ENCODE measurements at regions not wholly inside any gene's neighbourhood (a gene's known extent, or its start where the extent isn't known, plus 50 kb on each side); places are given as distances from the start of the nearest gene placed in this dataset.
A peak's percentile ranks its signal among the peaks of the same experiment; 100 is the strongest.
"Not testable (repeated sequence)": the region's sequence is repeated elsewhere in the genome, so short reads cannot be mapped to it uniquely, and the experiment has no call there.

DNA sequence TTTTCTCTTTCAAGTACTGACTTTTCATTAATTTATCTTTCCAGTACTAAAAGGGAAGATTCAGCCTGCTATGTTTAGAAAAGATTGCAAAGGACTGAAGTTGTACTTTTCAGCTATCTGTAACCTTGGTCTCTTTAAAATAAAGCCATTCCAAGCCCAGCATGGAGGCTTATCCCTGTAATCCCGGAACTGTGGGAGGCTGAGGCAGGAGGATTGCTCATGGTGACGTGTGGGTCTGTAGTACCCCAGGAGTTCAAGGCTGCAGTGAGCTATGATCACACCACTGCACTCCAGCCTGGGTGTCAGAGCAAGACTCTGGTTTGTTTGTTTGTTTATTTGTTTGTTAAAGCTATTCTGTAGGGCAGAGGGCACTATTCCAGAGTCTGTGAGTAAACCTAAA, 50.6 kb upstream of the TMEM170B start:
- DNase-seq (no peak), ATAC-seq (no peak)
- Mint-ChIP-seq H3K4me3 (no peak overlapping the region), H3K4me1 (no peaks in the 10 kb centered on the region), H3K36me3 (ENCODE audit: low read depth) (peaks cover 4% of the 10 kb centered on the region), H3K27ac (no peak overlapping the region), H3K27me3 (no peaks in the 10 kb centered on the region)
- no peaks in the 10 kb centered on the region for H3K9me3 ChIP-seq (ENCODE audit: control insufficient read depth, low read length, poor library complexity, severe bottlenecking)

DNA sequence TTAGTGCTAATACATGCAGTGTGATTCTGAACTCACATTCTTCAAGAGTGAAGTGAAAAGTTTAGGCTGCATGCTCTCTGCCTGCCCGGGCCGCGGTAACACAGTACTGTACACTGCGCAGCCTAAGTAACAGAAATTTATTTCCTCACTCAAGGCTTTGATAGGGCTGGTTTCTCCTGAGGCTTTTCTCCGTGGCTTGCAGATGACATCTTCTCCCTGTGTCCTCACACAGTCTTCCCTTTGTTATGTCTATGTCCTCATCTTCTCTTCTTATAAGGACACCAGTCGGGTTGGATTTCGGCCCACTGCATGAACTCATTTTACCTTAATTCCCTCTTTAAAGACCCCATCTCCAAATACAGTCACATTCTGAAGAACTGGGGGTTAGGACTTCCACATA, 51.1 kb upstream of the TMEM170B start:
- Mint-ChIP-seq H3K4me1 (no peaks in the 10 kb centered on the region), H3K27me3 (no peaks in the 10 kb centered on the region), H3K4me3 (no peak overlapping the region), H3K36me3 (ENCODE audit: low read depth) (peaks cover 4% of the 10 kb centered on the region), H3K27ac (no peak overlapping the region)
- no peak for DNase-seq
- no peak for ATAC-seq
- H3K9me3 ChIP-seq (ENCODE audit: control insufficient read depth, low read length, poor library complexity, severe bottlenecking) = no peaks in the 10 kb centered on the region

DNA sequence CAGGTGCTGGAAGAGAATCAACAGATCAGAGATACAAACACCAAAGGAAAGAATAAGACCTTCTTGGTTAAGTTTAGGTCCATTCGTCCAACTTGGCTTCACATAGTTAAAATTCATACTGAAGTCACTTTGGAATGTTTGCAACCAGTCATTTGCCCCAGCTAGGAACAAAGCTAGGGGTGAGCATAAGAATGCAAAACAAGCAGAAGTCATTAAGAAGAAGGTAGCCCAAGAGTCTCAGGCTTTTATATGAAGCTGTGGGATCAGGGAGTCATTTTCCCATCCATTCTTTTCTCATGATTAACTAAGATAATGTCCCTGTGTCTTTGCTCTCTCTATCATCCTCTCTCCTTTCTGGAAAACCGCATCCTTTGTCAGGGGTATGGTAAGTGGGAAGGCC, 51.5 kb upstream of the TMEM170B start:
- Mint-ChIP-seq H3K27ac (no peak overlapping the region), H3K4me1 (no peaks in the 10 kb centered on the region), H3K4me3 (no peak overlapping the region), H3K36me3 (ENCODE audit: low read depth) (peaks cover 4% of the 10 kb centered on the region), H3K27me3 (no peaks in the 10 kb centered on the region)
- H3K9me3 ChIP-seq (ENCODE audit: control insufficient read depth, low read length, poor library complexity, severe bottlenecking) = no peaks in the 10 kb centered on the region
- no peak for DNase-seq
- ATAC-seq = no peak

DNA sequence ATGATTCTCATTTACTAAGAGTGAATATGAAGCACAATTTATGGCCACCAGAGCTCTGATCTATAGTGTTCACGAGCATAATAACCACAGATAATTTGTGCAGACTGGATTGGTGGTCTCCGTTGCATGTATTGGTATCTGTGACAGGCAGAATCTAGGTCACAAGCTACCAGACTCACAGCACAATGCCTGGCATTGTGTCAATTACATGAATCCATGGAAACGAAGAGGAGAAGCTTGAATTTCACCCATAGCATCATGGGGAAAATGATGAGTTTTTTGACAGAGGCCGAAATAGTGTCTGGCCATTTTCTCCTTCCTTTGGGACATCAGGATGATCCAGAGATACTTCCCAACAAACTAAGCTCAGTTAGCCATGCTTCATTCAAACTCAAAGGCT, 52.3 kb upstream of the TMEM170B start:
- no peaks in the 10 kb centered on the region for H3K4me1 Mint-ChIP-seq
- no peaks in the 10 kb centered on the region for H3K9me3 ChIP-seq (ENCODE audit: control insufficient read depth, low read length, poor library complexity, severe bottlenecking)
- H3K36me3 Mint-ChIP-seq (ENCODE audit: low read depth) = peaks cover 4% of the 10 kb centered on the region
- no peaks in the 10 kb centered on the region for H3K27me3 Mint-ChIP-seq
- no peak overlapping the region for H3K4me3 Mint-ChIP-seq
- DNase-seq (no peak), ATAC-seq (no peak)
- peak overlapping the region; percentile 72 for H3K27ac Mint-ChIP-seq

DNA sequence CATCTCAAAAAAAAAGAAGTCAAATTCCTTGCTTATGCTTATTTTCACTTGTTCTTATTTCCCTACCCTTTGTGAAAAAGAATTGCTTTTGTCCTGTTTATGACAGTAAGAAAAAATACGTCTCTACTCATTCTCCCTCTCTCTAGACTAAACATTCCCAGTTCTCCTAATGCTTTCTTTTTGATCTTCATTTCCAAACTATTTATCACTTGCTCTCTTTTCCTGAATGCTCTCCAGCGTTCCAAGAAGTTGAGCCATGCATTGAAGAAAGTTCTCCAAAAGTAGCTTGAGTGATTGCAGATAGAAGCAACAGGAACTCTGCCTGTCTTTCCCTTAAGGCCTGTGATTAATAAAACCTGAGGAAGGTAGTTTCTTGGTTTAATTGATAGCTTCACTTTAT, 53.1 kb upstream of the TMEM170B start:
- Mint-ChIP-seq H3K27ac (no peak overlapping the region), H3K27me3 (no peaks in the 10 kb centered on the region), H3K4me1 (no peaks in the 10 kb centered on the region), H3K4me3 (no peak overlapping the region), H3K36me3 (ENCODE audit: low read depth) (peaks cover 2% of the 10 kb centered on the region)
- no peaks in the 10 kb centered on the region for H3K9me3 ChIP-seq (ENCODE audit: control insufficient read depth, low read length, poor library complexity, severe bottlenecking)
- ATAC-seq = no peak
- no peak for DNase-seq

DNA sequence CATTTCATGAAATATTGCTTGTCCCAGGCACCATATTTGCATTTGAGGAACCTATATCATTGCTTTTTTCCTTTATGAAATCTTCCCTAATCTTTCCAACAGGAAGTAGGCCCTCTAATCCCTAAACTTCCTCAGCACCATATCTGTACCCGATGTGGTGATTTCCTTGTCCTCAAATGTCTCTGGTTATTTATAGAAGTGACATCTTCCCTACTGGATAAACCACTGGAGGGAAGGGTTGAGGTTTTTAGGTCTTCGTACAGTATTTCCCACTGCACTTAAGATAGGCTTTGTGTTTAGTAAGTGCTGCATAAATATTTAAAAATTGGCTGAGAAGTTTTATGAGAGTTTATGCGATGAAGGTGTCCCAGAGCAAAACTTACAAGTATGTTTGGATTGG, 54.9 kb upstream of the TMEM170B start:
- no peaks in the 10 kb centered on the region for H3K9me3 ChIP-seq (ENCODE audit: control insufficient read depth, low read length, poor library complexity, severe bottlenecking)
- no peak for ATAC-seq
- Mint-ChIP-seq H3K27me3 (no peaks in the 10 kb centered on the region), H3K27ac (no peak overlapping the region), H3K4me3 (no peak overlapping the region), H3K36me3 (ENCODE audit: low read depth) (no peaks in the 10 kb centered on the region), H3K4me1 (no peaks in the 10 kb centered on the region)
- no peak for DNase-seq

DNA sequence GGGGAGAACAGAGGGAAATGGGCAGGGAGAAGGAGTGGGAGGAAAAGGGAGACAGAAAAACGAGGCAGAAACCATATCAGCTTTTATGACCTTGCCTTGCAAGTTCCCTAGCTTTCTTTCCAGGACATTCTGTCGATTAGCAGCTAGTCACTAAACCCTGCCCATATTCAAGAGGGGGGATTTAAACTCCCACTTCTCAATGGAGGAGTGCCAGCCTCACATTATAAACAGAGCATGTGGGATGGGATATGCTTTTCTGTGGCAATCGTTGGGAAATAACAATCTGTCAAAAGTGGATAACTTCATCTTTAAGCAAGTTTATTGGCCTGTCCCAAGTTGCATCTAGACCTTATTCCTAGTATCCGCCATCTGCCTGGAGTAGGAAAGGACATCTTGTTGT, 57.0 kb upstream of the TMEM170B start:
- H3K4me1 Mint-ChIP-seq = no peaks in the 10 kb centered on the region
- H3K27me3 Mint-ChIP-seq = peaks cover 15% of the 10 kb centered on the region
- no peak overlapping the region for H3K27ac Mint-ChIP-seq
- peaks cover 2% of the 10 kb centered on the region for H3K36me3 Mint-ChIP-seq (ENCODE audit: low read depth)
- no peak for DNase-seq
- no peak overlapping the region for H3K4me3 Mint-ChIP-seq
- ATAC-seq = no peak
- H3K9me3 ChIP-seq (ENCODE audit: control insufficient read depth, low read length, poor library complexity, severe bottlenecking) = no peaks in the 10 kb centered on the region

DNA sequence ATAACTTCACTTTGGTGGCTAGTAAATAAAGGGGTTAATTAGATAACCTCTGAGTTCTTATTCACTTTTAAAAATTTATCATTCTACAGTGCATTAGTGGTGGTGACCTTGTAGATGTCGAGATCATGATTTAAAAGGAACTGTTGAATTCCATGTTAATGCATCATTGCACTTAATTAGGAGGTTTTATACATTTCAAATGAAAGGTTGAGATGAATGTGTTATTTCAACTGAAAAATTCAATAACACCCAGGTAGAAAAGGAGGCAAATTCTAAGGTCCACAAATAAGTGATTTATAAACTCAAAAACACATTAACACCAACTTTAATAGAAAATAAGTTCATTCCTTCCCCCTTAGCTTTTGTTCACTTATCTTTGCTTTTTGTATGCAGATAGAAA, 58.3 kb upstream of the TMEM170B start:
- H3K9me3 ChIP-seq (ENCODE audit: control insufficient read depth, low read length, poor library complexity, severe bottlenecking) = no peaks in the 10 kb centered on the region
- Mint-ChIP-seq H3K4me1 (no peaks in the 10 kb centered on the region), H3K27me3 (peaks cover 20% of the 10 kb centered on the region), H3K36me3 (ENCODE audit: low read depth) (peaks cover 2% of the 10 kb centered on the region), H3K27ac (no peak overlapping the region), H3K4me3 (no peak overlapping the region)
- no peak for ATAC-seq
- DNase-seq = no peak

DNA sequence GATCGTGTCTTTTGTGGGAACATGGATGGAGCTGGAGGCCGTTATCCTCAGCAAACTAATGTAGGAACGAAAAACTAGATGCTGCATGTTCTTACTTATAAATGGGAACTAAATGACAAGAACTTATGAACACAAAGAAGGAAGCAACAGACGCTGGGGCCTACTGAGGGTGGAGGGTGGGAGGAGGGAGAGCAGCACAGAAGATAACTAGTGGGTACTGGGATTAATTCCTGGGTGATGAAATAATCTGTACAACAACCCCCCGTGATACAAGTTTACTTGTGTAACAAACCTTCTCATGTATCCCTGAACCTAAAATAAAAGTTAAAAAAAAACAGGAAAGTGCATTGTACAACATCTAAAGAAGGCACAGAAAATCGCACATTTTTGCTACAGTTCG, 59.0 kb upstream of the TMEM170B start:
- ATAC-seq (no peak), DNase-seq (no peak)
- no peaks in the 10 kb centered on the region for H3K9me3 ChIP-seq (ENCODE audit: control insufficient read depth, low read length, poor library complexity, severe bottlenecking)
- H3K27me3 Mint-ChIP-seq = peaks cover 27% of the 10 kb centered on the region
- no peak overlapping the region for H3K27ac Mint-ChIP-seq
- peaks cover 2% of the 10 kb centered on the region for H3K36me3 Mint-ChIP-seq (ENCODE audit: low read depth)
- H3K4me1 Mint-ChIP-seq = no peaks in the 10 kb centered on the region
- H3K4me3 Mint-ChIP-seq = no peak overlapping the region

DNA sequence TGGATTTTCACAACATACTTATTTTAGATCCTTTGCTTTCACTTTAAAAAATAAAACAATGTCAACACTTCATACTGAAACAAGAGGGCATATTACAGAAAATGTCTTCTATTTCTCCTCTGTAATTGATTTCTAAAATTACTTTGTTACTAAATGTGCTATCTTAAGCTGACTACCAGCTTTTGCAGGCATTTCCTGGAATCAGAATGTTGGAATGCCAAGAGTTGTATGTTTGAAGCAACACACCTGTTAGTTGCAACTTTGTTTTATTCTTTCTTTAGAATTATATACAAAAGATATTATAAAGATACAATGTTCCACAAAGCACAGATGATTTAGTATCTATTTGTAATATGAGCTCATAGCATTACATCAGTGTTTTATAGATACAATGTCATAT, 62.5 kb upstream of the TMEM170B start:
- ATAC-seq = no peak
- Mint-ChIP-seq H3K27ac (no peak overlapping the region), H3K36me3 (ENCODE audit: low read depth) (peaks cover 2% of the 10 kb centered on the region), H3K27me3 (peaks cover 40% of the 10 kb centered on the region), H3K4me3 (no peak overlapping the region), H3K4me1 (no peaks in the 10 kb centered on the region)
- H3K9me3 ChIP-seq (ENCODE audit: control insufficient read depth, low read length, poor library complexity, severe bottlenecking) = no peaks in the 10 kb centered on the region
- DNase-seq = no peak

DNA sequence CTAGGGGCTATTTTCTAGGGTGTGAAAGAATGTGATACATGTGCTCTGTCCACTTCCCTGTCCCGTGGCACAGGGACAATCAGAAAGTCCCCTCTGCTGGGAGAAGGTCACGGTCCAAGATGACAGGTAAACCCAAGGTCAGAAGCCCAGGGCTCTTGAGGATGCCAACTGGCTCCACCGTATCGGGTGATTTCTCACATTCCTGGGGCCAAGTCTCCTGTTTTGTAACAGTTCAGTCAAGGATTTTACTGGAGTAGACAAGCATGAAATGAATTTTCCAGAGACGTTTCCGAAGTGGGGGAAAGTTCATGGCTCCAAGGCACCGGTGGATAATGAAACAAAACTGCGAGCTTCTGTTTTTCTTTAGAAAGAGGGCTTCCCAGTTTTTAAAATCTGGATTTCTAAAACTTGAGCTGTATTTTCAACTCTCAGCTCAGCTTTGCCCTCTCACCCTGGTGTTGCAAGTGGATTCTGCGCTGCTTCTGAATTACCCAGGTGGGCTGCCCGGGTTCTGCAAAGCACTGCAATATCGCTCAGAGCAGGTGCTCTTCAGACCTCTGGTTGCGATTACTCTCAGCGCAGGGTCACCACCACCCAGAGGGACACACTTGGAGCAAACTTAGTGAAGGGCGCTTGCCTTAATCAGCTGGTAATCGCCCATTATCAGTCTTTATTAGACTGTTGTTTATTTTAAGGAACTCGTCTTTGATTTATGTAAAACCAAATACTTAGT, 64.4 kb upstream of the TMEM170B start:
- Mint-ChIP-seq H3K4me1 (no peaks in the 10 kb centered on the region), H3K36me3 (ENCODE audit: low read depth) (peaks cover 2% of the 10 kb centered on the region), H3K27me3 (peaks cover 40% of the 10 kb centered on the region), H3K27ac (no peak overlapping the region), H3K4me3 (no peak overlapping the region)
- no peak for DNase-seq
- no peaks in the 10 kb centered on the region for H3K9me3 ChIP-seq (ENCODE audit: control insufficient read depth, low read length, poor library complexity, severe bottlenecking)
- ATAC-seq = no peak

DNA sequence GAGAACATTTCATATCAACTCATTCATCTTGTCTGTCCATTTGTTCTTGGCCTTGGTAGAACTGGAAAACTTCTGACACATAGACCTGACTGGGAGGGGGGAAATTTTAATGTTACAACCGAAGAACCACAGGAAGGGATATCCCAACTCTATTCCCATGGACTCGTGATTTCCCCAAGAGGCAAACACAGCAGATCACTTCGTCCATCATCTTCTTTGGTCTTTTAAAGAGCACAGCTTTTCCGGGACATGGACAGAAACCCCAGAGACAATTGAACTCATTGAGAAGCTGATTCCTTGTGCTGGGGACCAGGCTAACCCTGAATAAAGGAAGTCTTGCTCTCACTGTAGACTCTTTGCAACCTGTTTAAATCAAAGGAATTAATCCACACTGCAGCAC, 66.3 kb upstream of the TMEM170B start:
- Mint-ChIP-seq H3K27ac (no peak overlapping the region), H3K4me3 (no peak overlapping the region), H3K27me3 (peaks cover 31% of the 10 kb centered on the region), H3K36me3 (ENCODE audit: low read depth) (peaks cover 2% of the 10 kb centered on the region), H3K4me1 (no peaks in the 10 kb centered on the region)
- no peaks in the 10 kb centered on the region for H3K9me3 ChIP-seq (ENCODE audit: control insufficient read depth, low read length, poor library complexity, severe bottlenecking)
- DNase-seq (no peak), ATAC-seq (no peak)

DNA sequence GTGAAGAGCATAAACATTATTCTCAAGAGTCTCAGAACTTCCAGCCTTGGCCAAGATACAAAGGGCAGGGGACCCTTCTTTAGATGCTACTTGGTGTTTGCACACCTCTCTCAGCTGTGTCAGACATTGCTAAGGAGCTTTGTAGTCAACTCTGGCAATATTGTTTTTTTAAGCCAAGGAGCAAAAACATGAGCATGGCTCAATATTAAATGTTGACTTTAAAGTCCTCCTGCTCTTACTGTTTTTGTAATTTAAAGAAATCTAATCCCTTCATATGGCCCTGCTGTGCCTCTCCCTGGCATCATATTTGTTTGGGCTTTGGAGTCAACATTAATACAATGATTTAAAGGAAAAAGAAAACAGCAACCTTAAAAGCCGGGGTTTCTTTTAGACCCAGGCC, 67.9 kb upstream of the TMEM170B start:
- peaks cover 24% of the 10 kb centered on the region for H3K27me3 Mint-ChIP-seq
- H3K4me3 Mint-ChIP-seq = no peak overlapping the region
- DNase-seq (no peak), ATAC-seq (no peak)
- no peaks in the 10 kb centered on the region for H3K9me3 ChIP-seq (ENCODE audit: control insufficient read depth, low read length, poor library complexity, severe bottlenecking)
- no peaks in the 10 kb centered on the region for H3K4me1 Mint-ChIP-seq
- H3K36me3 Mint-ChIP-seq (ENCODE audit: low read depth) = no peaks in the 10 kb centered on the region
- H3K27ac Mint-ChIP-seq = no peak overlapping the region

DNA sequence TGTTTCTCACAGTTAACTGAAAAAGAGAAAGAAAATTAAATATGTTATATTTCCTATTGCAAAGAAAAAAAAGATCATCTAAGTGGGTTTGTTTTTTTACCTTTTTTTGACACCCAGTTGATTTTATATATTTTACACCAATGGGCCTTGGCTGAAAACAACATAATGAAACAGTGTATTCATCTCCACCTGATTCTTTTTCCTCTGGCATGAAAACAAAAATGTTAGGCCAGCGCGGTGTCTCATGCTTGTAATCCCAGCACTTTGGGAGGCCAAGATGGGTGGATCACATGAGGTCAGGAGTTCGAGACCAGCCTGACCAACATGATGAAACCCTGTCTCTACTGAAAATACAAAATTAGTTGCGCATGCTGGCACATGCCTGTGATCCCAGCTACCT, 69.3 kb upstream of the TMEM170B start:
- H3K36me3 Mint-ChIP-seq (ENCODE audit: low read depth); H3K4me3 Mint-ChIP-seq; ATAC-seq; H3K9me3 ChIP-seq (ENCODE audit: control insufficient read depth, low read length, poor library complexity, severe bottlenecking); DNase-seq; H3K4me1 Mint-ChIP-seq: not testable (repeated sequence)
- H3K27me3 Mint-ChIP-seq = peaks cover 13% of the 10 kb centered on the region
- peak overlapping the region; percentile 34 for H3K27ac Mint-ChIP-seq
